Kidney (tissue), 13 donors: ENCODE measurements at regions not wholly inside any gene's neighbourhood (a gene's known extent, or its start where the extent isn't known, plus 50 kb on each side); places are given as distances from the start of the nearest gene placed in this dataset.
"Not testable (repeated sequence)": the region's sequence is repeated elsewhere in the genome, so short reads cannot be mapped to it uniquely, and the experiment has no call there.

Source experiments
- DNase-seq, 5 donors: peaks; one replicate each; pipeline ENCODE4 v3.0.0-alpha.2; 2013 to 2020
- FAIRE-seq: peaks from 2 replicates; lab custom pipeline; 2012; peaks lifted over from hg19 to GRCh38; lab: Jason Lieb, UNC
- H3K27ac ChIP-seq, 2 donors: one replicate each; pipeline ENCODE4 v1.7.0; 2013; ENCODE audit warnings: low read depth in 2 of 2, low read length in 2 of 2, inconsistent platforms in 1 of 2
- H3K27me3 ChIP-seq: one replicate; pipeline ENCODE4 v1.7.1; 2013; ENCODE audit warnings: low read length, inconsistent platforms; ENCODE audit not compliant: control insufficient read depth, insufficient read depth
- H3K36me3 ChIP-seq, 3 donors: one replicate each; pipeline versions ENCODE4 v1.7.0 to v1.7.1; 2013; ENCODE audit warnings: low read length in 3 of 3, control low read depth in 1 of 3, inconsistent platforms in 1 of 3; ENCODE audit not compliant: insufficient read depth in 3 of 3, control insufficient read depth in 2 of 3
- H3K4me1 ChIP-seq, 3 donors: one replicate each; pipeline versions ENCODE4 v1.7.0 to v1.7.1; 2013; ENCODE audit warnings: low read length in 3 of 3, inconsistent platforms in 1 of 3, low read depth in 1 of 3; ENCODE audit not compliant: control insufficient read depth in 2 of 3, insufficient read depth in 2 of 3
- H3K4me3 ChIP-seq, 3 donors: one replicate each; pipeline versions ENCODE4 v1.7.0 to v1.8.1; 2013; ENCODE audit warnings: low read length in 3 of 3, control low read depth in 1 of 3, inconsistent platforms in 1 of 3
- H3K9ac ChIP-seq, 3 donors: one replicate each; pipeline versions ENCODE4 v1.7.0 to v1.7.1; 2013; ENCODE audit warnings: low read length in 3 of 3, control low read depth in 1 of 3, inconsistent platforms in 1 of 3
- H3K9me3 ChIP-seq, 3 donors: one replicate each; pipeline versions ENCODE4 v1.7.0 to v1.7.1; 2013; ENCODE audit warnings: low read length in 3 of 3, control low read depth in 1 of 3, inconsistent platforms in 1 of 3; ENCODE audit not compliant: control insufficient read depth in 2 of 3, insufficient read depth in 1 of 3
- intact Hi-C: fragments of 100-400 bp; cut with DNase I; formaldehyde crosslinking; loops from one replicate; pipeline ENCODE4 v1.11.1; 2022
- TF ChIP-seq, protein P1 (sequence below): IDR thresholded peaks from 3 replicates; pipeline ENCODE4 v1.5.1; 2012; ENCODE audit warnings: mild to moderate bottlenecking, moderate library complexity, borderline replicate concordance; ENCODE audit not compliant: insufficient read depth; ENCODE audit errors: extremely low read depth
- donor health status: control.
- donor health status: control.
- donor health status: control.
- donor health status: control.
- donor health status: control.
- donor health status: DM: yes; HTN: yes; CAD: no.
- donor health status: Normal renal cell carcinoma (clear cell type).

- no peak for FAIRE-seq
- no peak overlapping the region for H3K9ac ChIP-seq
- no peak overlapping the region for H3K27ac ChIP-seq
- no peaks in the 10 kb centered on the region for H3K9me3 ChIP-seq
- no peak overlapping the region for H3K4me3 ChIP-seq
- no peaks in the 10 kb centered on the region for H3K27me3 ChIP-seq
- no peaks in the 10 kb centered on the region for H3K36me3 ChIP-seq
- no peak for DNase-seq
- H3K4me1 ChIP-seq, result no peaks in the 10 kb centered on the region
- intact Hi-C loops, result no loop called here
- TF ChIP-seq, protein P1, sequence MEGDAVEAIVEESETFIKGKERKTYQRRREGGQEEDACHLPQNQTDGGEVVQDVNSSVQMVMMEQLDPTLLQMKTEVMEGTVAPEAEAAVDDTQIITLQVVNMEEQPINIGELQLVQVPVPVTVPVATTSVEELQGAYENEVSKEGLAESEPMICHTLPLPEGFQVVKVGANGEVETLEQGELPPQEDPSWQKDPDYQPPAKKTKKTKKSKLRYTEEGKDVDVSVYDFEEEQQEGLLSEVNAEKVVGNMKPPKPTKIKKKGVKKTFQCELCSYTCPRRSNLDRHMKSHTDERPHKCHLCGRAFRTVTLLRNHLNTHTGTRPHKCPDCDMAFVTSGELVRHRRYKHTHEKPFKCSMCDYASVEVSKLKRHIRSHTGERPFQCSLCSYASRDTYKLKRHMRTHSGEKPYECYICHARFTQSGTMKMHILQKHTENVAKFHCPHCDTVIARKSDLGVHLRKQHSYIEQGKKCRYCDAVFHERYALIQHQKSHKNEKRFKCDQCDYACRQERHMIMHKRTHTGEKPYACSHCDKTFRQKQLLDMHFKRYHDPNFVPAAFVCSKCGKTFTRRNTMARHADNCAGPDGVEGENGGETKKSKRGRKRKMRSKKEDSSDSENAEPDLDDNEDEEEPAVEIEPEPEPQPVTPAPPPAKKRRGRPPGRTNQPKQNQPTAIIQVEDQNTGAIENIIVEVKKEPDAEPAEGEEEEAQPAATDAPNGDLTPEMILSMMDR, result no peak
Measured at GRCh38 chr5:17743580-17744435, 109.5 kb downstream of the TAF11L14 start.

DNA sequence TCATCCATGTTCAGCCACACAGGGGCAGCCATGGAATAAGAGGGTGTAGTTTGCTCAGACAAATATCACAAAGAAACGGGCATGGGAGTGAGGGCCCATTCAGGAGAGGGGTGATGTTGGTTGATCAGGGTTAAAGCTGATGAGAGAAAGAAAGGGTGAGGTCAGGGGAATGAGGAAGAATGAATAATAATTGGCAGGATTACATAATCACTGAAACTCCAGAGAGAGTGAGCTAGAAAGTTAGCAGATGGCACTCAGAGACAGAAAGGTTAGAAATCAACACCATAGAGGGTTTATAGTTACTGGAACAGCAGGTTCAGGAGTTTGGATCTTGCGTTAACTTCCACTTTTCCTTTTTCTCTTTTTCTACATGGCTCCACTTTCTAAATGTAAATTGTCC, 113.9 kb downstream of the TAF11L14 start:
- DNase-seq (no peak), FAIRE-seq (no peak)
- Histone ChIP-seq H3K27ac (no peak overlapping the region), H3K9me3 (no peaks in the 10 kb centered on the region), H3K27me3 (no peaks in the 10 kb centered on the region), H3K4me3 (no peak overlapping the region), H3K4me1 (no peaks in the 10 kb centered on the region), H3K36me3 (no peaks in the 10 kb centered on the region), H3K9ac (no peak overlapping the region)
- TF ChIP-seq, protein P1, result no peak
- intact Hi-C loops, result no loop called here

GRCh38 chr5:17748941-17749340, 114.7 kb downstream of the TAF11L14 start:
- no peak for DNase-seq
- no peaks in the 10 kb centered on the region for H3K9me3 ChIP-seq
- no peak for FAIRE-seq
- H3K27ac ChIP-seq, result no peak overlapping the region
- TF ChIP-seq, protein P1, result no peak
- no peaks in the 10 kb centered on the region for H3K36me3 ChIP-seq
- H3K27me3 ChIP-seq, result no peaks in the 10 kb centered on the region
- intact Hi-C loops, result no loop called here
- no peak overlapping the region for H3K4me3 ChIP-seq
- no peaks in the 10 kb centered on the region for H3K4me1 ChIP-seq
- H3K9ac ChIP-seq, result no peak overlapping the region

GRCh38 chr5:17755406-17755805, 121.1 kb downstream of the TAF11L14 start:
- H3K4me1 ChIP-seq, H3K27ac ChIP-seq, H3K27me3 ChIP-seq, intact Hi-C loops, FAIRE-seq, H3K9me3 ChIP-seq, H3K4me3 ChIP-seq, DNase-seq, H3K9ac ChIP-seq, H3K36me3 ChIP-seq: not testable (repeated sequence)
